ENCODE measurements at regions not wholly inside any gene's neighbourhood (a gene's known extent, or its start where the extent isn't known, plus 50 kb on each side); places are given as distances from the start of the nearest gene placed in this dataset.

DNA sequence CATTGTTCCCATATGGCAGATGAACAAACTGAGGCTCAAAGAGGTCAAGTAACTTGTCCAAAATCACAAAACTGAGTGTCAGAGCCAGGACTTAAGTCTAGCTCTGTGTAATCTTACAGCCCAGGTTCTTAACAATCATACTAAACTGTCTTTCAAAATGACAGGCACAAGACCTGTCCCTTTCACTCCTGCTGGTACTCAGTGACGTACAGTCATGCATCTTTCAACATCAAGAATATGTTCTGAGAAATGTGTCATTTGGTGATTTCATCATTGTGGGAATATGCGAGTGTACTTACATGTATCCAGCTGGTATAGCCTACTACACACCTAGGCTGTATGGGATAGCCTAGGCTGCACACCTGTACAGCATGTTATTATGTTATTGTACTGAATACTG, 646.8 kb upstream of the WWC1 start:
- TF ChIP-seq, protein P1, sequence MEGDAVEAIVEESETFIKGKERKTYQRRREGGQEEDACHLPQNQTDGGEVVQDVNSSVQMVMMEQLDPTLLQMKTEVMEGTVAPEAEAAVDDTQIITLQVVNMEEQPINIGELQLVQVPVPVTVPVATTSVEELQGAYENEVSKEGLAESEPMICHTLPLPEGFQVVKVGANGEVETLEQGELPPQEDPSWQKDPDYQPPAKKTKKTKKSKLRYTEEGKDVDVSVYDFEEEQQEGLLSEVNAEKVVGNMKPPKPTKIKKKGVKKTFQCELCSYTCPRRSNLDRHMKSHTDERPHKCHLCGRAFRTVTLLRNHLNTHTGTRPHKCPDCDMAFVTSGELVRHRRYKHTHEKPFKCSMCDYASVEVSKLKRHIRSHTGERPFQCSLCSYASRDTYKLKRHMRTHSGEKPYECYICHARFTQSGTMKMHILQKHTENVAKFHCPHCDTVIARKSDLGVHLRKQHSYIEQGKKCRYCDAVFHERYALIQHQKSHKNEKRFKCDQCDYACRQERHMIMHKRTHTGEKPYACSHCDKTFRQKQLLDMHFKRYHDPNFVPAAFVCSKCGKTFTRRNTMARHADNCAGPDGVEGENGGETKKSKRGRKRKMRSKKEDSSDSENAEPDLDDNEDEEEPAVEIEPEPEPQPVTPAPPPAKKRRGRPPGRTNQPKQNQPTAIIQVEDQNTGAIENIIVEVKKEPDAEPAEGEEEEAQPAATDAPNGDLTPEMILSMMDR (IDR thresholded peaks at IDR 0.05), result no peak
- TF ChIP-seq POLR2AphosphoS5 (IDR thresholded peaks at IDR 0.05) (no peak), EP300 (IDR thresholded peaks at IDR 0.05; ENCODE audit: low read depth) (no peak)

Data from transverse colon (tissue), 4 donors.